ENCODE measurements at regions not wholly inside any gene's neighbourhood (a gene's known extent, or its start where the extent isn't known, plus 50 kb on each side); places are given as distances from the start of the nearest gene placed in this dataset.

DNA sequence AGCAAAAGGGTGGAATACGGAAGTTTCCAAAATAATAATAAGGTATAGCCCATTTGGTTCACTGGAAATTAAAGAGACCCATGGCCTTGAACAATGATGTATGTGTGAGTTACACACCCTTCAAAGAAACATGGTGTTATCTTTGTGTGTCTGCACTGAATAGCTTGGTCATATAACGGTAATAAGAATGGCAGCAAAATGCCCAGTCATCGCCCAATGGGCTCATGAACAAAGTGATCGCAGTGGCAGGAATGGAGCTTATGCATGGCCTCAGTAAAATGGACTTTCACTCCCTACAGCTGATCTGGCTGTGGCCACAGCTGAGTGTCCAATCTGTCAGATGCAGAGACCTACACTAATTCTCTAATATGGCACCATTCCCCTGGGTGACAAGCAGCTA lies 201.3 kb downstream of the RPIA start:
- Mint-ChIP-seq H3K27me3 (ENCODE audit: low read depth) (peaks cover 1% of the 10 kb centered on the region; the same call in 1 of the 2 replicates), H3K9me3 (peaks cover 43 to 78% of the 10 kb centered on the region in 2 experiments), H3K4me3 (no peak overlapping the region), H3K4me1 (no peaks in the 10 kb centered on the region), H3K27ac (no peak overlapping the region), H3K36me3 (ENCODE audit: insufficient read depth in 1 of 3, low read depth in 3 of 3) (peaks cover 0 to 6% (median 0%) of the 10 kb centered on the region in 3 experiments; a peak in 3 of 7 replicates)
- no peaks in the 10 kb centered on the region for H3K79me1 ChIP-seq (ENCODE audit: insufficient read depth, low read depth, low read length, poor library complexity, severe bottlenecking)
- H2AFZ ChIP-seq (ENCODE audit: low read length), result no peak overlapping the region
- whole genome bisulfite sequencing (ENCODE audit: extremely low coverage, insufficient read length, low lambda C conversion rate), result no CpG with 5 or more reads among the region's 4 CpGs
- H3K27me3 ChIP-seq (ENCODE audit: insufficient read depth, low read length), result no peaks in the 10 kb centered on the region
- no peak overlapping the region for H3K9ac ChIP-seq (ENCODE audit: extremely low read depth, insufficient read length, low read length)
- H2AK5ac ChIP-seq (ENCODE audit: insufficient read length, low read length), result no peak overlapping the region
- no peak overlapping the region for H2BK120ac ChIP-seq (ENCODE audit: low read depth, low read length, poor library complexity, severe bottlenecking)
- DNase-seq, result no peak
- H3K27ac ChIP-seq (ENCODE audit: insufficient read length, low read depth, low read length), result no peak overlapping the region
- H4K5ac ChIP-seq (ENCODE audit: insufficient read length, low read depth, low read length), result no peak overlapping the region
- H4K91ac ChIP-seq (ENCODE audit: insufficient read length, low read depth, low read length), result no peak overlapping the region
- no peak overlapping the region for H2BK15ac ChIP-seq (ENCODE audit: low read depth, low read length)
- no peaks in the 10 kb centered on the region for H3K4me1 ChIP-seq (ENCODE audit: insufficient read depth, low read length)
- no peaks in the 10 kb centered on the region for H3K9me3 ChIP-seq (ENCODE audit: control insufficient read depth, low read depth, low read length)
- no peak overlapping the region for H3K4me2 ChIP-seq (ENCODE audit: insufficient read depth, insufficient read length, low read length)
- H2BK5ac ChIP-seq (ENCODE audit: insufficient read length, low read length), result no peak overlapping the region
- H3K23me2 ChIP-seq (ENCODE audit: insufficient read length, low read depth, low read length, poor library complexity, severe bottlenecking), result no peaks in the 10 kb centered on the region
- no peak overlapping the region for H3K14ac ChIP-seq (ENCODE audit: insufficient read depth, low read length)
- no peak overlapping the region for H3K56ac ChIP-seq (ENCODE audit: insufficient read length, low read depth, low read length)
- H3K23ac ChIP-seq (ENCODE audit: insufficient read length, low read depth, low read length), result no peak overlapping the region
- no peak overlapping the region for H2BK12ac ChIP-seq (ENCODE audit: insufficient read length, low read depth, low read length)
- TF ChIP-seq, protein P1, sequence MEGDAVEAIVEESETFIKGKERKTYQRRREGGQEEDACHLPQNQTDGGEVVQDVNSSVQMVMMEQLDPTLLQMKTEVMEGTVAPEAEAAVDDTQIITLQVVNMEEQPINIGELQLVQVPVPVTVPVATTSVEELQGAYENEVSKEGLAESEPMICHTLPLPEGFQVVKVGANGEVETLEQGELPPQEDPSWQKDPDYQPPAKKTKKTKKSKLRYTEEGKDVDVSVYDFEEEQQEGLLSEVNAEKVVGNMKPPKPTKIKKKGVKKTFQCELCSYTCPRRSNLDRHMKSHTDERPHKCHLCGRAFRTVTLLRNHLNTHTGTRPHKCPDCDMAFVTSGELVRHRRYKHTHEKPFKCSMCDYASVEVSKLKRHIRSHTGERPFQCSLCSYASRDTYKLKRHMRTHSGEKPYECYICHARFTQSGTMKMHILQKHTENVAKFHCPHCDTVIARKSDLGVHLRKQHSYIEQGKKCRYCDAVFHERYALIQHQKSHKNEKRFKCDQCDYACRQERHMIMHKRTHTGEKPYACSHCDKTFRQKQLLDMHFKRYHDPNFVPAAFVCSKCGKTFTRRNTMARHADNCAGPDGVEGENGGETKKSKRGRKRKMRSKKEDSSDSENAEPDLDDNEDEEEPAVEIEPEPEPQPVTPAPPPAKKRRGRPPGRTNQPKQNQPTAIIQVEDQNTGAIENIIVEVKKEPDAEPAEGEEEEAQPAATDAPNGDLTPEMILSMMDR (conservative IDR thresholded peaks at IDR 0.05), result no peak
- no peaks in the 10 kb centered on the region for H3K79me2 ChIP-seq (ENCODE audit: insufficient read depth, low read length)
- no peak overlapping the region for H3K18ac ChIP-seq (ENCODE audit: insufficient read length, low read depth, low read length)
- no peaks in the 10 kb centered on the region for H4K20me1 ChIP-seq (ENCODE audit: control insufficient read depth, insufficient read depth, insufficient read length)
- no peak overlapping the region for H3T11ph ChIP-seq (ENCODE audit: low read length)
- no peak overlapping the region for H4K8ac ChIP-seq (replicated peaks; ENCODE audit: insufficient read length, low read depth, low read length)
- H2BK20ac ChIP-seq (ENCODE audit: low read depth, low read length, poor library complexity, severe bottlenecking), result no peak overlapping the region
- H3K4ac ChIP-seq (ENCODE audit: low read depth, low read length), result no peak overlapping the region
